SK-N-SH treated with all-trans-retinoic acid at 6 μM for 48 hours (cell line): ENCODE measurements at regions not wholly inside any gene's neighbourhood (a gene's known extent, or its start where the extent isn't known, plus 50 kb on each side); places are given as distances from the start of the nearest gene placed in this dataset.

ENCODE experiments used
- ATAC-seq: fragments of 200-7000 bp; cut with Tn5 transposase; 3 replicates; pipeline ENCODE4 v1.9.1; 2020; ENCODE audit warnings: mild to moderate bottlenecking, moderate library complexity
- ARNTL ChIP-seq: fragments of 450-650 bp; formaldehyde crosslinking; IDR thresholded peaks from 2 replicates; pipeline ENCODE4 v1.5.0; 2020; ENCODE audit warnings: low read depth, mild to moderate bottlenecking, moderate library complexity, borderline replicate concordance
- BACH2 ChIP-seq: fragments of 250-450 bp; sonication (Bioruptor Pico); IDR thresholded peaks from 2 replicates; pipeline ENCODE4 v1.9.0; 2021; ENCODE audit warnings: mild to moderate bottlenecking, borderline replicate concordance
- CREB5 ChIP-seq: fragments of 250-450 bp; sonication (Bioruptor Pico); IDR thresholded peaks from 2 replicates; pipeline ENCODE4 v1.5.1; 2020; ENCODE audit warnings: low read depth, mild to moderate bottlenecking, moderate library complexity
- ESRRG ChIP-seq: fragments of 250-450 bp; sonication (Bioruptor Pico); IDR thresholded peaks from 2 replicates; pipeline ENCODE4 v1.6.1; 2021; ENCODE audit warnings: mild to moderate bottlenecking
- GLIS3 ChIP-seq: fragments of 250-450 bp; sonication (Bioruptor Pico); IDR thresholded peaks from 2 replicates; pipeline ENCODE4 v1.5.0; 2020; ENCODE audit warnings: mild to moderate bottlenecking, moderate library complexity
- ISL1 ChIP-seq: fragments of 250-450 bp; sonication (Bioruptor Pico); IDR thresholded peaks from 2 replicates; pipeline ENCODE4 v2.1.2; 2022; ENCODE audit warnings: mild to moderate bottlenecking, moderate library complexity
- PATZ1 ChIP-seq: fragments of 250-450 bp; sonication (Bioruptor Pico); IDR thresholded peaks from 2 replicates; pipeline ENCODE4 v1.8.0; 2020; ENCODE audit warnings: mild to moderate bottlenecking, moderate library complexity, borderline replicate concordance
- POU6F1 ChIP-seq: fragments of 250-450 bp; sonication (Bioruptor Pico); IDR thresholded peaks from 2 replicates; pipeline ENCODE4 v1.8.0; 2021; ENCODE audit warnings: low read depth, mild to moderate bottlenecking, moderate library complexity, borderline replicate concordance
- PPARA ChIP-seq: fragments of 250-450 bp; sonication (Bioruptor Pico); IDR thresholded peaks from 2 replicates; pipeline ENCODE4 v1.5.0; 2020; ENCODE audit warnings: mild to moderate bottlenecking, borderline replicate concordance
- RARB ChIP-seq: fragments of 250-450 bp; sonication (Bioruptor Pico); IDR thresholded peaks from 2 replicates; pipeline ENCODE4 v1.8.0; 2021; ENCODE audit warnings: mild to moderate bottlenecking, moderate library complexity
- SNAI2 ChIP-seq: fragments of 250-450 bp; sonication (Bioruptor Pico); IDR thresholded peaks from 2 replicates; pipeline ENCODE4 v1.5.0; 2020; ENCODE audit warnings: mild to moderate bottlenecking, moderate library complexity
- TOX ChIP-seq: fragments of 250-450 bp; sonication (Bioruptor Pico); IDR thresholded peaks from 2 replicates; pipeline ENCODE4 v1.8.0; 2021; ENCODE audit warnings: mild to moderate bottlenecking, moderate library complexity, borderline replicate concordance
- ZC3H10 ChIP-seq: fragments of 250-450 bp; sonication (Bioruptor Pico); IDR thresholded peaks from 2 replicates; pipeline ENCODE4 v1.5.1; 2021; ENCODE audit warnings: mild to moderate bottlenecking, moderate library complexity
- ZFP3 ChIP-seq: fragments of 250-450 bp; sonication (Bioruptor Pico); IDR thresholded peaks from 2 replicates; pipeline ENCODE4 v1.5.0; 2020; ENCODE audit warnings: mild to moderate bottlenecking, moderate library complexity
- ZFP30 ChIP-seq: fragments of 450-650 bp; formaldehyde crosslinking; IDR thresholded peaks from 2 replicates; pipeline ENCODE4 v1.5.0; 2022; ENCODE audit warnings: mild to moderate bottlenecking, moderate library complexity
- ZNF565 ChIP-seq: fragments of 450-650 bp; formaldehyde crosslinking; conservative IDR thresholded peaks from 2 replicates; pipeline ENCODE4 v1.5.0; 2020; ENCODE audit warnings: low read depth, mild to moderate bottlenecking, moderate library complexity
- ZNF70 ChIP-seq: fragments of 450-650 bp; formaldehyde crosslinking; IDR thresholded peaks from 2 replicates; pipeline ENCODE4 v1.5.0; 2020; ENCODE audit warnings: mild to moderate bottlenecking, moderate library complexity

- no peak for ATAC-seq
- TF ChIP-seq POU6F1 (CRISPR knock-in tag) (no peak), TOX (CRISPR knock-in tag) (no peak), BACH2 (CRISPR knock-in tag) (no peak)
These were observed 122.8 kb downstream of the OR4C45 start for GRCh38 chr11:50155508-50155907.

GRCh38 chr11:50164050-50164449, 131.4 kb downstream of the OR4C45 start:
- ATAC-seq, result no peak
- no peak for TF ChIP-seq ZNF565 (CRISPR knock-in tag)
- TF ChIP-seq SNAI2, result no peak
- no peak for TF ChIP-seq ISL1 (CRISPR knock-in tag)
- TF ChIP-seq RARB (CRISPR knock-in tag), result no peak
- no peak for TF ChIP-seq TOX (CRISPR knock-in tag)
- no peak for TF ChIP-seq BACH2 (CRISPR knock-in tag)

GRCh38 chr11:50169634-50170033, 137.0 kb downstream of the OR4C45 start:
- TF ChIP-seq POU6F1 (CRISPR knock-in tag), result no peak
- no peak for TF ChIP-seq ZFP30 (CRISPR knock-in tag)
- TF ChIP-seq GLIS3 (CRISPR knock-in tag), result no peak
- TF ChIP-seq PPARA (CRISPR knock-in tag), result no peak
- TF ChIP-seq ZNF565 (CRISPR knock-in tag), result no peak
- TF ChIP-seq ESRRG, result no peak
- TF ChIP-seq CREB5 (CRISPR knock-in tag), result no peak
- no peak for ATAC-seq

GRCh38 chr11:50170115-50170514, 137.4 kb downstream of the OR4C45 start:
- no peak for TF ChIP-seq PPARA (CRISPR knock-in tag)
- no peak for TF ChIP-seq ZNF70 (CRISPR knock-in tag)
- TF ChIP-seq ZC3H10, result no peak
- no peak for TF ChIP-seq PATZ1
- no peak for TF ChIP-seq TOX (CRISPR knock-in tag)
- TF ChIP-seq SNAI2, result no peak
- no peak for TF ChIP-seq ZFP3 (CRISPR knock-in tag)
- no peak for TF ChIP-seq ARNTL
- TF ChIP-seq GLIS3 (CRISPR knock-in tag), result no peak
- no peak for TF ChIP-seq POU6F1 (CRISPR knock-in tag)
- no peak for TF ChIP-seq RARB (CRISPR knock-in tag)
- TF ChIP-seq, all 23 proteins: peak for 0
- no peak for ATAC-seq

- no peak; the same call in 2 of the 3 replicates for ATAC-seq
These were observed 141.5 kb downstream of the OR4C45 start for GRCh38 chr11:50174189-50174588.

More at GRCh38 chr11:50174189-50174588, 141.5 kb downstream of the OR4C45 start:
- TF ChIP-seq ZNF70 (CRISPR knock-in tag), result no peak
- TF ChIP-seq GLIS3 (CRISPR knock-in tag), result no peak
